Adipocyte (in vitro differentiated cells): ENCODE measurements at regions not wholly inside any gene's neighbourhood (a gene's known extent, or its start where the extent isn't known, plus 50 kb on each side); places are given as distances from the start of the nearest gene placed in this dataset.

Experiments used
- DNase-seq: peaks from one replicate; pipeline ENCODE4 v3.0.0-alpha.2; 2015; ENCODE audit warnings: low read depth
- H3K27me3 ChIP-seq: replicated peaks from 2 replicates; pipeline ENCODE4 v1.7.0; 2013; ENCODE audit warnings: mild to moderate bottlenecking, low read length, moderate library complexity; ENCODE audit not compliant: control insufficient read depth, insufficient read depth
- H3K36me3 ChIP-seq: 2 replicates; pipeline ENCODE4 v1.7.0; 2013; ENCODE audit warnings: low read length, mild to moderate bottlenecking, moderate library complexity; ENCODE audit not compliant: control insufficient read depth, insufficient read depth, severe bottlenecking
- H3K4me1 ChIP-seq: 2 replicates; pipeline ENCODE4 v1.7.0; 2013; ENCODE audit warnings: mild to moderate bottlenecking, low read length, moderate library complexity; ENCODE audit not compliant: control insufficient read depth, insufficient read depth
- H3K4me3 ChIP-seq: 2 replicates; pipeline ENCODE4 v1.7.0; 2013; ENCODE audit warnings: mild to moderate bottlenecking, low read length, moderate library complexity
- H3K9ac ChIP-seq: 2 replicates; pipeline ENCODE4 v1.7.0; 2013; ENCODE audit warnings: mild to moderate bottlenecking, low read length, moderate library complexity
- H3K9me3 ChIP-seq: 2 replicates; pipeline ENCODE4 v1.7.0; 2013; ENCODE audit warnings: mild to moderate bottlenecking, low read length, moderate library complexity; ENCODE audit not compliant: control insufficient read depth

- Histone ChIP-seq H3K27me3 (peaks cover 15% of the 10 kb centered on the region), H3K4me1 (no peaks in the 10 kb centered on the region), H3K36me3 (no peaks in the 10 kb centered on the region), H3K9me3 (peaks cover 18% of the 10 kb centered on the region), H3K9ac (no peak overlapping the region), H3K4me3 (no peak overlapping the region)
- no peak for DNase-seq
Measured at GRCh38 chr6:169887529-169888140, 136.2 kb downstream of the ERMARD start.

- no peak for DNase-seq
- no peaks in the 10 kb centered on the region for H3K4me1 ChIP-seq
- H3K4me3 ChIP-seq = no peak overlapping the region
- no peak overlapping the region for H3K9ac ChIP-seq
- H3K27me3 ChIP-seq = peaks cover 18% of the 10 kb centered on the region
- peaks cover 12% of the 10 kb centered on the region for H3K9me3 ChIP-seq
- no peaks in the 10 kb centered on the region for H3K36me3 ChIP-seq
Measured at GRCh38 chr6:169886631-169887227, 135.3 kb downstream of the ERMARD start.

- H3K9me3 ChIP-seq = peaks cover 10% of the 10 kb centered on the region
- H3K9ac ChIP-seq = no peak overlapping the region
- no peak overlapping the region for H3K4me3 ChIP-seq
- H3K4me1 ChIP-seq = no peaks in the 10 kb centered on the region
- H3K27me3 ChIP-seq = peaks cover 26% of the 10 kb centered on the region
- no peaks in the 10 kb centered on the region for H3K36me3 ChIP-seq
- DNase-seq = no peak
Measured at GRCh38 chr6:169885831-169886230, 134.4 kb downstream of the ERMARD start.

GRCh38 chr6:169885131-169885530, 133.7 kb downstream of the ERMARD start:
- no peak overlapping the region for H3K4me3 ChIP-seq
- no peak overlapping the region for H3K9ac ChIP-seq
- H3K4me1 ChIP-seq = no peaks in the 10 kb centered on the region
- DNase-seq = no peak
- no peaks in the 10 kb centered on the region for H3K36me3 ChIP-seq
- H3K27me3 ChIP-seq = peaks cover 26% of the 10 kb centered on the region
- peaks cover 10% of the 10 kb centered on the region for H3K9me3 ChIP-seq

- no peak overlapping the region for H3K9ac ChIP-seq
- peaks cover 10% of the 10 kb centered on the region for H3K9me3 ChIP-seq
- H3K27me3 ChIP-seq = peaks cover 22% of the 10 kb centered on the region
- no peak overlapping the region for H3K4me3 ChIP-seq
- no peak for DNase-seq
- no peaks in the 10 kb centered on the region for H3K36me3 ChIP-seq
- no peaks in the 10 kb centered on the region for H3K4me1 ChIP-seq
Measured at GRCh38 chr6:169884158-169884557, 132.7 kb downstream of the ERMARD start.

- no peak overlapping the region for H3K4me3 ChIP-seq
- H3K4me1 ChIP-seq = no peaks in the 10 kb centered on the region
- H3K9me3 ChIP-seq = peaks cover 10% of the 10 kb centered on the region
- no peak overlapping the region for H3K9ac ChIP-seq
- H3K36me3 ChIP-seq = no peaks in the 10 kb centered on the region
- H3K27me3 ChIP-seq = peaks cover 27% of the 10 kb centered on the region
- no peak for DNase-seq
Measured at GRCh38 chr6:169883316-169883715, 131.9 kb downstream of the ERMARD start.

- Histone ChIP-seq H3K27me3 (peaks cover 27% of the 10 kb centered on the region), H3K4me3 (no peak overlapping the region), H3K36me3 (no peaks in the 10 kb centered on the region), H3K9ac (no peak overlapping the region), H3K9me3 (peaks cover 10% of the 10 kb centered on the region), H3K4me1 (no peaks in the 10 kb centered on the region)
- DNase-seq = no peak
Measured at GRCh38 chr6:169881976-169882375, 130.6 kb downstream of the ERMARD start.

- Histone ChIP-seq H3K27me3 (peaks cover 27% of the 10 kb centered on the region), H3K36me3 (no peaks in the 10 kb centered on the region), H3K4me1 (no peaks in the 10 kb centered on the region), H3K4me3 (no peak overlapping the region), H3K9me3 (peaks cover 10% of the 10 kb centered on the region), H3K9ac (no peak overlapping the region)
- no peak for DNase-seq
Measured at GRCh38 chr6:169881398-169881797, 130.0 kb downstream of the ERMARD start.

GRCh38 chr6:169880516-169880915, 129.1 kb downstream of the ERMARD start:
- H3K36me3 ChIP-seq = no peaks in the 10 kb centered on the region
- no peak overlapping the region for H3K4me3 ChIP-seq
- H3K4me1 ChIP-seq = no peaks in the 10 kb centered on the region
- DNase-seq = no peak
- H3K27me3 ChIP-seq = peaks cover 22% of the 10 kb centered on the region
- H3K9me3 ChIP-seq = peaks cover 17% of the 10 kb centered on the region
- no peak overlapping the region for H3K9ac ChIP-seq

GRCh38 chr6:169869301-169869700, 117.9 kb downstream of the ERMARD start:
- peaks cover 5% of the 10 kb centered on the region for H3K9me3 ChIP-seq
- no peak overlapping the region for H3K9ac ChIP-seq
- no peaks in the 10 kb centered on the region for H3K36me3 ChIP-seq
- peaks cover 14% of the 10 kb centered on the region for H3K27me3 ChIP-seq
- H3K4me3 ChIP-seq = no peak overlapping the region
- H3K4me1 ChIP-seq = no peaks in the 10 kb centered on the region
- DNase-seq = no peak

GRCh38 chr6:169868458-169868857, 117.0 kb downstream of the ERMARD start:
- Histone ChIP-seq H3K9me3 (peaks cover 5% of the 10 kb centered on the region), H3K27me3 (peaks cover 14% of the 10 kb centered on the region), H3K4me3 (no peak overlapping the region), H3K4me1 (no peaks in the 10 kb centered on the region), H3K36me3 (no peaks in the 10 kb centered on the region), H3K9ac (no peak overlapping the region)
- DNase-seq = no peak

GRCh38 chr6:169867751-169868191, 116.3 kb downstream of the ERMARD start:
- no peak overlapping the region for H3K9ac ChIP-seq
- H3K36me3 ChIP-seq = no peaks in the 10 kb centered on the region
- peaks cover 5% of the 10 kb centered on the region for H3K9me3 ChIP-seq
- H3K4me1 ChIP-seq = no peaks in the 10 kb centered on the region
- H3K27me3 ChIP-seq = peaks cover 14% of the 10 kb centered on the region
- H3K4me3 ChIP-seq = no peak overlapping the region
- no peak for DNase-seq
